Esophagus squamous epithelium (tissue), 4 donors: ENCODE measurements at regions not wholly inside any gene's neighbourhood (a gene's known extent, or its start where the extent isn't known, plus 50 kb on each side); places are given as distances from the start of the nearest gene placed in this dataset.
"Not testable (repeated sequence)": the region's sequence is repeated elsewhere in the genome, so short reads cannot be mapped to it uniquely, and the experiment has no call there.

Experiments used
- POLR2A ChIP-seq, 4 donors: fragments of 450-650 bp; IDR thresholded peaks; one replicate each; pipeline ENCODE4 v1.6.1; 2017; ENCODE audit warnings: antibody characterized with exemption in 4 of 4, mild to moderate bottlenecking in 4 of 4, moderate library complexity in 3 of 4
- TF ChIP-seq, protein P1 (sequence below), 6 experiments: fragments of 450-650 bp in 4 of 6; fragments of 200-600 bp in 2 of 6; sonication (generic) in 2 of 6; IDR thresholded peaks; one replicate each; pipeline ENCODE4 v1.5.1; 2016 to 2019; ENCODE audit warnings: antibody characterized with exemption in 6 of 6, mild to moderate bottlenecking in 4 of 6, moderate library complexity in 4 of 6

DNA sequence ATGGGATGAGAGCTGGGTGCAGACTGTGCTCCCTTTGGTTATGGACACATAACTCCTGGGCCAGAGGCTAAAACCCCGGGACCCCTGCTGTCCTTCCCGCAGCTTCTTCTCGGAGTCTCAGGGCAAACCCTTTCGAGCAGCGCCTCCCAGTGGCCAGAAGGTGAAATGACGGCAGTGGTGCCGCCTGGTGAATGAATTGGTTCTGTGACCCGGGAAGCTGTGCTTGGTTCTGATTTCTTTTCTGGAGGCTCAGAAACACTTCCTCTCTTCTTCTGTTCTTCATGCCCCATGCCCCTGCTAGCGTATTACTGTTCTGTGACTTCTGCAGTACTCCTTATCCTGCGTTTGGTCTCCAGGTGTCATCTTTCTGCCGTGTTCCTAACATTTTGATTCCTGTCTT lies 104.7 kb upstream of the CCZ1B start:
- TF ChIP-seq, protein P1, sequence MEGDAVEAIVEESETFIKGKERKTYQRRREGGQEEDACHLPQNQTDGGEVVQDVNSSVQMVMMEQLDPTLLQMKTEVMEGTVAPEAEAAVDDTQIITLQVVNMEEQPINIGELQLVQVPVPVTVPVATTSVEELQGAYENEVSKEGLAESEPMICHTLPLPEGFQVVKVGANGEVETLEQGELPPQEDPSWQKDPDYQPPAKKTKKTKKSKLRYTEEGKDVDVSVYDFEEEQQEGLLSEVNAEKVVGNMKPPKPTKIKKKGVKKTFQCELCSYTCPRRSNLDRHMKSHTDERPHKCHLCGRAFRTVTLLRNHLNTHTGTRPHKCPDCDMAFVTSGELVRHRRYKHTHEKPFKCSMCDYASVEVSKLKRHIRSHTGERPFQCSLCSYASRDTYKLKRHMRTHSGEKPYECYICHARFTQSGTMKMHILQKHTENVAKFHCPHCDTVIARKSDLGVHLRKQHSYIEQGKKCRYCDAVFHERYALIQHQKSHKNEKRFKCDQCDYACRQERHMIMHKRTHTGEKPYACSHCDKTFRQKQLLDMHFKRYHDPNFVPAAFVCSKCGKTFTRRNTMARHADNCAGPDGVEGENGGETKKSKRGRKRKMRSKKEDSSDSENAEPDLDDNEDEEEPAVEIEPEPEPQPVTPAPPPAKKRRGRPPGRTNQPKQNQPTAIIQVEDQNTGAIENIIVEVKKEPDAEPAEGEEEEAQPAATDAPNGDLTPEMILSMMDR (IDR thresholded peaks at IDR 0.05), result peak in 4 of 6 experiments; percentile 41 to 53 (median 46)
- TF ChIP-seq POLR2A (IDR thresholded peaks at IDR 0.05), result not testable (repeated sequence)
